ENCODE measurements at regions not wholly inside any gene's neighbourhood (a gene's known extent, or its start where the extent isn't known, plus 50 kb on each side); places are given as distances from the start of the nearest gene placed in this dataset.

DNA sequence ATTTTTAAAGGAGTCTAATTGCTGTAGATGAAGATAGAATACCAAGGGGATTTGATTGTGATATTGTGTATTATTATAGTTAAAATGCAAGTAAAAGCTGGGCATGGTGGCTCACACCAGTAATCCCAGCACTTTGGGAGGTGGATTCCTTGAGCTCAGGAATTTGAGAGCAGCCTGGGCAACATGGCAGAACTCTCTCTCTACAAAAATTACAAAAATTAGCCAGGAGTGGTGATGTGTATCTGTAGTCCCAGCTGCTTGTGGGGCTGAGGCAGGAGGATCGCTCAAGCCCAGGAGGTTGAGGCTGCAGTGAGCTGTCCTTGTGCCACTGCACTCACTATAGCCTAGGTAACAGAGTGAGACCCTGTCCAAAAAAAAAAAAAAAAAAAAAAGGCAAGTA is 687.0 kb downstream of the NUP35 start:
- no peak for TF ChIP-seq POLR2A (IDR thresholded peaks at IDR 0.05)
- TF ChIP-seq, protein P1, sequence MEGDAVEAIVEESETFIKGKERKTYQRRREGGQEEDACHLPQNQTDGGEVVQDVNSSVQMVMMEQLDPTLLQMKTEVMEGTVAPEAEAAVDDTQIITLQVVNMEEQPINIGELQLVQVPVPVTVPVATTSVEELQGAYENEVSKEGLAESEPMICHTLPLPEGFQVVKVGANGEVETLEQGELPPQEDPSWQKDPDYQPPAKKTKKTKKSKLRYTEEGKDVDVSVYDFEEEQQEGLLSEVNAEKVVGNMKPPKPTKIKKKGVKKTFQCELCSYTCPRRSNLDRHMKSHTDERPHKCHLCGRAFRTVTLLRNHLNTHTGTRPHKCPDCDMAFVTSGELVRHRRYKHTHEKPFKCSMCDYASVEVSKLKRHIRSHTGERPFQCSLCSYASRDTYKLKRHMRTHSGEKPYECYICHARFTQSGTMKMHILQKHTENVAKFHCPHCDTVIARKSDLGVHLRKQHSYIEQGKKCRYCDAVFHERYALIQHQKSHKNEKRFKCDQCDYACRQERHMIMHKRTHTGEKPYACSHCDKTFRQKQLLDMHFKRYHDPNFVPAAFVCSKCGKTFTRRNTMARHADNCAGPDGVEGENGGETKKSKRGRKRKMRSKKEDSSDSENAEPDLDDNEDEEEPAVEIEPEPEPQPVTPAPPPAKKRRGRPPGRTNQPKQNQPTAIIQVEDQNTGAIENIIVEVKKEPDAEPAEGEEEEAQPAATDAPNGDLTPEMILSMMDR (IDR thresholded peaks at IDR 0.05): no peak

All from Peyer's patch (tissue), 4 donors.